Type B pancreatic cell (in vitro differentiated cells): ENCODE measurements at regions not wholly inside any gene's neighbourhood (a gene's known extent, or its start where the extent isn't known, plus 50 kb on each side); places are given as distances from the start of the nearest gene placed in this dataset.
A peak's percentile ranks its signal among the peaks of the same experiment; 100 is the strongest.

Experiments used
- DNase-seq: peaks from one replicate; pipeline ENCODE4 v3.0.0; 2021; ENCODE audit warnings: mixed read lengths; ENCODE audit not compliant: unreplicated experiment; ENCODE audit errors: extremely low spot score
- H3K27ac Mint-ChIP-seq: 2 replicates; pipeline ENCODE4 v1.8.0; 2021; ENCODE audit warnings: mild to moderate bottlenecking, mixed read lengths
- H3K27me3 Mint-ChIP-seq: 2 replicates; pipeline ENCODE4 v1.8.0; 2021; ENCODE audit warnings: mixed read lengths
- H3K36me3 Mint-ChIP-seq: 2 replicates; pipeline ENCODE4 v1.8.0; 2021; ENCODE audit warnings: mixed read lengths
- H3K4me1 Mint-ChIP-seq: one replicate; pipeline ENCODE4 v1.8.0; 2021; ENCODE audit warnings: mixed read lengths; ENCODE audit not compliant: unreplicated experiment
- H3K4me3 Mint-ChIP-seq: 2 replicates; pipeline ENCODE4 v1.8.0; 2021; ENCODE audit warnings: mild to moderate bottlenecking, mixed read lengths
- H3K9me3 Mint-ChIP-seq: 2 replicates; pipeline ENCODE4 v1.8.0; 2021; ENCODE audit warnings: mixed read lengths
- CTCF ChIP-seq: fragments of 200-600 bp; sonication (generic); conservative IDR thresholded peaks from 2 replicates; pipeline ENCODE4 v1.5.0; 2021; ENCODE audit warnings: antibody characterized with exemption, mild to moderate bottlenecking

GRCh38 chr1:234907208-234907939 lies 221.3 kb downstream of the TOMM20 start:
- peak overlapping the region; percentile 34 for H3K27ac Mint-ChIP-seq
- no peaks in the 10 kb centered on the region for H3K36me3 Mint-ChIP-seq
- H3K9me3 Mint-ChIP-seq: no peaks in the 10 kb centered on the region
- no peaks in the 10 kb centered on the region for H3K27me3 Mint-ChIP-seq
- no peak for TF ChIP-seq CTCF
- H3K4me1 Mint-ChIP-seq: peaks cover 19% of the 10 kb centered on the region
- no peak for DNase-seq
- H3K4me3 Mint-ChIP-seq: peak overlapping the region; percentile 14

GRCh38 chr1:234906654-234907053 lies 222.0 kb downstream of the TOMM20 start:
- no peaks in the 10 kb centered on the region for H3K36me3 Mint-ChIP-seq
- no peak overlapping the region for H3K4me3 Mint-ChIP-seq
- TF ChIP-seq CTCF: no peak
- H3K4me1 Mint-ChIP-seq: peaks cover 19% of the 10 kb centered on the region
- no peak overlapping the region for H3K27ac Mint-ChIP-seq
- H3K9me3 Mint-ChIP-seq: no peaks in the 10 kb centered on the region
- DNase-seq: no peak
- H3K27me3 Mint-ChIP-seq: no peaks in the 10 kb centered on the region

- Mint-ChIP-seq H3K27me3 (no peaks in the 10 kb centered on the region), H3K4me1 (peaks cover 40% of the 10 kb centered on the region), H3K4me3 (no peak overlapping the region), H3K36me3 (no peaks in the 10 kb centered on the region), H3K27ac (no peak overlapping the region), H3K9me3 (no peaks in the 10 kb centered on the region)
- DNase-seq: no peak
- TF ChIP-seq CTCF: no peak
Measured at GRCh38 chr1:234902774-234903547, 225.7 kb downstream of the TOMM20 start.

- Mint-ChIP-seq H3K27ac (no peak overlapping the region), H3K4me1 (peaks cover 35% of the 10 kb centered on the region), H3K4me3 (no peak overlapping the region), H3K9me3 (no peaks in the 10 kb centered on the region), H3K36me3 (no peaks in the 10 kb centered on the region), H3K27me3 (no peaks in the 10 kb centered on the region)
- DNase-seq: no peak
- TF ChIP-seq CTCF: no peak
Measured at GRCh38 chr1:234901491-234902049, 227.1 kb downstream of the TOMM20 start.

GRCh38 chr1:234900595-234900994 lies 228.0 kb downstream of the TOMM20 start:
- H3K27me3 Mint-ChIP-seq: no peaks in the 10 kb centered on the region
- TF ChIP-seq CTCF: no peak
- no peaks in the 10 kb centered on the region for H3K9me3 Mint-ChIP-seq
- H3K36me3 Mint-ChIP-seq: no peaks in the 10 kb centered on the region
- no peak overlapping the region for H3K27ac Mint-ChIP-seq
- no peak overlapping the region for H3K4me3 Mint-ChIP-seq
- DNase-seq: no peak
- H3K4me1 Mint-ChIP-seq: peaks cover 37% of the 10 kb centered on the region
